Activated T-cell treated with anti-CD3 and anti-CD28 coated beads for 24 hours (primary cell): ENCODE measurements at regions not wholly inside any gene's neighbourhood (a gene's known extent, or its start where the extent isn't known, plus 50 kb on each side); places are given as distances from the start of the nearest gene placed in this dataset.
"Not testable (repeated sequence)": the region's sequence is repeated elsewhere in the genome, so short reads cannot be mapped to it uniquely, and the experiment has no call there.

Experiments
- DNase-seq: peaks from one replicate; pipeline ENCODE4 v3.0.0-alpha.2; 2020; ENCODE audit warnings: low read depth

- DNase-seq, result no peak
Observed at GRCh38 chr1:47684964-47685762, 247.3 kb downstream of the FOXD2 start.

GRCh38 chr1:47685763-47686066 lies 247.9 kb downstream of the FOXD2 start:
- no peak for DNase-seq

DNA sequence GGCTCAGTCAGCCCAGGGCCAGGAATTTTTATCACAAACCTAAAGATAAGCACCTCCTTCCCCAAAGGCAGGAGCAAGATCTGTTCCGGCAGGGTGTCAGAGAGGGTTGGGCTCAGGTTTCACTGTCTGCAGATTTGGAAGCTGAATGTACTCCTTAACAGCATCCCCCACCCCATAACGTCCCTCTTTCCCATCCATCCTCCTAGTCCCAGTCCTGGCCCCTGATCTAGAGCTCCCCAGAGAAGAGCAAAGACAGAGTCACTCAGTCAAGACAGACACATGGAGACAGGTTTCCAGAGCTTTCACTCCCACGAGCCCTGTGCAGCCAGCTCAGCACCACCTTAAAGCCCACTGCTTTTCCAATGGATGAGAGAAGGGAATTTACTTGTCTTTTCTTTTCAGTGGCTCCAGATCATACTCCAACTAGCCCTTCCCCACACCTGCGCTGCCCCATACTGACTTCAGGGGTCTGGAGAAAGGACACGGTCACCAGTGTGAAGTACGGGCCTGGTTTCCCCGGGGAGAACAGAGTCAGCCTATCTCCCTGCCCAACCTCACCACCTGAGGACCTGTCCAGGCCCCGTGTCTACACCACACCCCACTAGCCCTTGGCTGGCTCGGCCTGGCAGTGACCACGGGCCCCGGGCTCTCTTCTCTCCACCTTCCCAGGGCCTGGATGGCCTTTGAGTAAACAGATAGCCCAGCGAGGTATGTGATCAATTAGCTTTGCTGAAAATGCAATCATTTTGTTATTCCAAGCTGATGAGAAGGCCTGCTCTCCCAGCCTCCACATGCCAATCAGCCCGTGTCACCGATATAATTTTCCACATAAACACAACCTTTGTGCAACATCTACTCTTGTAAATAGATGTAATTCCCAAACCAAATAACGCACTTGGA lies 249.1 kb downstream of the FOXD2 start:
- no peak for DNase-seq

- DNase-seq, result no peak
Observed at GRCh38 chr1:47687631-47688460, 250.0 kb downstream of the FOXD2 start.

- DNase-seq, result no peak
Observed at GRCh38 chr1:47688461-47689296, 250.8 kb downstream of the FOXD2 start.

- DNase-seq, result no peak
Observed at GRCh38 chr1:47689894-47690293, 252.1 kb downstream of the FOXD2 start.

DNA sequence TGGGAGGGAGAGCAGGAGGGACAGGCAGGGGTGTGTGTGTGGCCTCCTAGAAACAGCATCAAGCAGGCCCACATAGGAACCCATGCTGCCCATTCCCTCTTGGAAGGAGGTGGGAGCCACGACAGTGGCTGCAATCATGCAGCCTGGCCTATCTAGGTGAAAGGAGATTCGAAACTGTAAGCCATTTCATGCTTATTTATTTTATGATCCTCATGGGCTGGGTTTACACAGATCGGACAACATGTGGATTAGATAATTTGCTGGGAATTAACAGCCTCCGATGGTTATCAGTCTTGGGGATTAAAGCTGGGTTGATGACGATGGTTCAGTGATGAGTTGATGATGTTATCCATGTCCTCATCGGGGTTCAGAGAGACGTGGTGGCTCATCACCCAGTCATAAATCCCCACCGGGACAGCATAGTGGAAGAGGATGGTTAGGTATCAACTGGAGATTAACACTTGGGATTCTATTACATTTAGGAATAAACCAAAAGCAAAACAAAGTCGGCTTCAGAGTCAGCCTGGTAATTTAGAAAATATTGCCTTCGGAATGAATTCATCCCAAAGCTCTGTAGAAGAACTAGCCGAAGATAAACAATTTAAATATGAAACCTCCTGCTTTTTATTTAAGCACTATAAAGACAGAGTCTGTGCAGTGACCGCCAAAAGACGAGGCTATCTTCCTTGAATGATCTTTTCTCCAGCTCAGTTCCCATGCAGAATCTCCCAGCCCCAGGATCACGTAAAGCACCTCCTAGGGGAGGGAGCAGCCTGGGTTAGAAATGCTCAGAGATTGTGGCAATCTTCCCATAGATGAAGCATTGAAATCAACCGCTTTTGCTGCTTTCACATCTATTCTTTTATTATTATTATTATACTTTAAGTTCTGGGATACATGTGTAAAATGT lies 252.8 kb downstream of the FOXD2 start:
- DNase-seq, result no peak

- DNase-seq, result not testable (repeated sequence)
Observed at GRCh38 chr1:47691293-47691692, 253.4 kb downstream of the FOXD2 start.

GRCh38 chr1:47692196-47692595 lies 254.4 kb downstream of the FOXD2 start:
- DNase-seq, result no peak

DNA sequence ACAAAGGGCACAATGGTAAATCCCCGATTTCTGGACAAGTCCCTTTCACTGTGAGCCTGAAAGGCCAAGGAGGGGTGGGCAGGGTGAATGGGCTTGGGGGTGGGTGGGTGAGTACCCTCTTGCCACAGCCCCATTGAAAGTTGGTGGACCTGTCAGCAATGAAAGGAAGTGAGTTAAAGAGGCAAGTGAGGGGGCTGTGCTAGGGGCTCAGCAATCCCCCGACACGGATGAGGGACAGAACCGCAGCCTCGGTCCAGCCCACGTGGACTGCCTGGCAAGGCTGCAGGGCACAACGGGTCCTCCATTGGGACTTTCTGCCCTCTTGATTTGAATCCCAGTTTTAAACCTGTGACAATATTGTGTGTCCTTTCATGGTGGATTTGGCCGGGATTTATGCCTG lies 255.3 kb downstream of the FOXD2 start:
- DNase-seq, result no peak

GRCh38 chr1:47694011-47694890 lies 256.4 kb downstream of the FOXD2 start:
- DNase-seq, result no peak

DNA sequence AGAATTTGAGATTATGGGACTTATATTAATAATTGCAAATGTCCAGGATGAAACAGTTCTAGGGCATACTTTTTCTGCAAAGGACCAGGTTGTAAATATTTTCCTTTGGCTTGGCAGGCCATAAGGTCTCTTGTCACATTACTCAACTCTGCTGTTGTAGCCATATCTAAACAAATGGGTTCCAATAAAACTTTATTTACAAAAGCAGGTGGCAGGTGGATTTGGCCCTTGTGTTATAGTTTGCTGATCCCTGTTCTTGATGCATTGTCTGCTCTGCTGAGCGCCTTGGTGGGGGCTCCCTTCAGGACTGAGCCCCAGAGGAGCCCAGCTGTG lies 258.5 kb downstream of the FOXD2 start:
- no peak for DNase-seq

DNA sequence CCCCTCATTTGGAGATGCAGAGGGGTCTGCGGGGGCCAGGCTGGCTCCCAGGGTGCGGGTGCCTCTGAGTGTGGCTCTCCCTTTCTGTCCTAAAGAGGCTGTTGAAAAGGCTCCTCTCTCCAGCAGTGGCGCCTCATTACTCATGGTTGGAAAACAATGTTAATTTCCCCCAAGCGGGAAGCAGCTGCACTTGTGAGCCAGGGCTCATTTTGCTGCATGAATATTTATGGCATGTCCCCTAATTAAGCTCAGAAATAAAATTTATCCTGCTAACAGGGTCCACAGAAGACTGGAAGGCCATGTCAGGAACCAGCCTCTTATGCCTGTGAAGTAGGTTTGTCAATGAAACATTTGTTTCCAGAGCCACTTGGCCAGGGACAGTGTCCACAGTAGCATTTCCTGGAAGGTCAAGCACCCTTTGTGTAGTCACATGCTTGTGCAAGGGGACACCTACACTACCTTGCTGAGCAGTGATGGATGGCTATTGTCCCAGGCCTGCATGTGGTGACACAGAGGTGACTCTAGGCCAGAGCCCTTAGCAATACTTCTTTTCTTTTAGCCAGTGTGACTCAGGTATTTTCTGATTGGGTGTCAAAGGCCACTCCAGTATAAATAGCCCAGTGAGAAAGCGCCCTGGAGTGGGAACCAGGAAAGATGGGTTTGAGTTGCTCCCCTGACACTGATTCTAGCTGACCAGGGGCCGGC lies 259.0 kb downstream of the FOXD2 start:
- DNase-seq, result no peak

GRCh38 chr1:47697616-47698335 lies 259.9 kb downstream of the FOXD2 start:
- no peak for DNase-seq

GRCh38 chr1:47699492-47700235 lies 261.8 kb downstream of the FOXD2 start:
- DNase-seq, result no peak

DNA sequence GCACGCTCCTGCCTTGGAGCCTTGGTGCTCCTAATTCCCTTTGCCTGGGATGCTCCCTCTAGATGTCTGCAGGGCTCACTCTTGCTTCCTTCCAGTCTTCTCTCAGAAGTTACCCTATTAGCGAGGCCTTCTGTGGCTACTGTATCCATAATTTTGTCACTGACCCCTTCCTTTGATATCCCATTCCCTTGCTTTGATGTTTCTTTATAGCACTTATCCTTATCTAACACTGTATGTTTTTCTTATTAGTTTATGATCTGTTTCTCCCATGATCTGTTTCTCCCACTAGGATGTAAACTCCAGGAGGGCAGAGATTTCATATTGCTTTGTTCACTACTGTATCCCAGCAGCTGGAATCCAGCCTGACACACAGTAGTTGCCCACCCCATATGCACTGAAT lies 263.4 kb downstream of the FOXD2 start:
- no peak for DNase-seq

DNA sequence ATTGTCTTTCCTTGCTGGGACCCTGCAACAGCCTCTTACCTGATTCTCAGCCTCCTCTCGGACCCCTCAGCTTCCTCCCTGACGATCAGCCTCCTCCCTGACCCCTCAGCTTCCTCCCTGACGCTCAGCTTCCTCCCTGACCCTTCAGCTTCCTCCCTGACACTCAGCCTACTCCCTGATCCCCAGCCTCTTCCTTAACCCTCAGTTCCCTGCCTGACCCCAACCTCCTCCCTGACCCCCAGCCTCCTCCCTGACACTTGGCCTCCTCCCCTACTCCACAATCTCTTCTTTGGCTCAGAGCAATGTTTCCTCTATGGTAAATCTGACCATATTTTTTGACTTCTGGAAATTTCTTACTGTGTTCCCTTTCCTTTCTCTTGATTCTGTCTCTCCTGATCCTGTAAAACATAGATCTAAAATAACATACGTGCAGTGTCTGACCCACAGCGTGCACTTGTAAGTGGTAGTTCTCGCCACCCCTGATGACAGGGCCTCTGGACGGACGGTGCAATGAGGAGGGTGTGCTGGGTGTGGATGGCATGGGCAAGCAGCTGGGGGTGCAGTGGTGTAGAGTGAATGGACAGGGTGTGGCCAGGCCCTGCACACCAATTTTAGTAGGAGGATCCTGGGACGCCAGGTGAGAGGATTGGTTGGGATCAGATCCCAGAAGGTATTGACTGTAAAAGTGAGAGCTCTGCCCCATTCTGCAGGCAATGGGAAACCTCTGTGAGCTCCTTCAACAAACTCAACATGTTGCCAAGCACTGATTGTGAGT lies 264.1 kb downstream of the FOXD2 start:
- no peak for DNase-seq
